NCI-H446 (cell line): ENCODE measurements at regions not wholly inside any gene's neighbourhood (a gene's known extent, or its start where the extent isn't known, plus 50 kb on each side); places are given as distances from the start of the nearest gene placed in this dataset.

Source experiments
- DNase-seq, 2 experiments: peaks; one replicate each; lab custom pipeline; 2025; lab: John Stamatoyannopoulos, UW

GRCh38 chr4:181949704-181950312 is 293.4 kb upstream of the TENM3 start:
- DNase-seq: no peak

- no peak for DNase-seq
Observed at GRCh38 chr4:181950372-181951127, 292.7 kb upstream of the TENM3 start.

- no peak for DNase-seq
Observed at GRCh38 chr4:181951265-181951664, 291.9 kb upstream of the TENM3 start.

GRCh38 chr4:181952478-181952877 is 290.7 kb upstream of the TENM3 start:
- no peak for DNase-seq

- DNase-seq: no peak
Observed at GRCh38 chr4:181956512-181956911, 286.7 kb upstream of the TENM3 start.

- DNase-seq: no peak
Observed at GRCh38 chr4:181957088-181957487, 286.1 kb upstream of the TENM3 start.

- DNase-seq: no peak
Observed at GRCh38 chr4:181958446-181958845, 284.8 kb upstream of the TENM3 start.

GRCh38 chr4:181959121-181959520 is 284.1 kb upstream of the TENM3 start:
- DNase-seq: no peak

GRCh38 chr4:181960384-181960783 is 282.8 kb upstream of the TENM3 start:
- no peak for DNase-seq

GRCh38 chr4:181962321-181962720 is 280.9 kb upstream of the TENM3 start:
- DNase-seq: no peak

GRCh38 chr4:181964731-181965130 is 278.5 kb upstream of the TENM3 start:
- DNase-seq: no peak

- DNase-seq: no peak
Observed at GRCh38 chr4:181966104-181966551, 277.1 kb upstream of the TENM3 start.

GRCh38 chr4:181967401-181967800 is 275.8 kb upstream of the TENM3 start:
- DNase-seq: no peak

- no peak for DNase-seq
Observed at GRCh38 chr4:181968371-181968770, 274.8 kb upstream of the TENM3 start.

- DNase-seq: no peak
Observed at GRCh38 chr4:181969151-181969550, 274.1 kb upstream of the TENM3 start.

GRCh38 chr4:181970366-181970765 is 272.8 kb upstream of the TENM3 start:
- DNase-seq: no peak

GRCh38 chr4:181971411-181971810 is 271.8 kb upstream of the TENM3 start:
- DNase-seq: no peak

- no peak for DNase-seq
Observed at GRCh38 chr4:181971973-181972372, 271.2 kb upstream of the TENM3 start.

- DNase-seq: no peak
Observed at GRCh38 chr4:181976764-181977163, 266.4 kb upstream of the TENM3 start.

GRCh38 chr4:181982437-181982836 is 260.8 kb upstream of the TENM3 start:
- DNase-seq: no peak

- no peak for DNase-seq
Observed at GRCh38 chr4:181982856-181983255, 260.3 kb upstream of the TENM3 start.

GRCh38 chr4:181987392-181987791 is 255.8 kb upstream of the TENM3 start:
- DNase-seq: no peak

GRCh38 chr4:181989071-181989470 is 254.1 kb upstream of the TENM3 start:
- no peak for DNase-seq
